NOMO-1 treated with DMSO at 0.1 percent for 48 hours (cell line): ENCODE measurements at regions not wholly inside any gene's neighbourhood (a gene's known extent, or its start where the extent isn't known, plus 50 kb on each side); places are given as distances from the start of the nearest gene placed in this dataset.
"Not testable (repeated sequence)": the region's sequence is repeated elsewhere in the genome, so short reads cannot be mapped to it uniquely, and the experiment has no call there.

ENCODE experiments used
- DNase-seq: peaks from one replicate; lab custom pipeline; 2025; ENCODE audit not compliant: unreplicated experiment; lab: John Stamatoyannopoulos, UW

DNA sequence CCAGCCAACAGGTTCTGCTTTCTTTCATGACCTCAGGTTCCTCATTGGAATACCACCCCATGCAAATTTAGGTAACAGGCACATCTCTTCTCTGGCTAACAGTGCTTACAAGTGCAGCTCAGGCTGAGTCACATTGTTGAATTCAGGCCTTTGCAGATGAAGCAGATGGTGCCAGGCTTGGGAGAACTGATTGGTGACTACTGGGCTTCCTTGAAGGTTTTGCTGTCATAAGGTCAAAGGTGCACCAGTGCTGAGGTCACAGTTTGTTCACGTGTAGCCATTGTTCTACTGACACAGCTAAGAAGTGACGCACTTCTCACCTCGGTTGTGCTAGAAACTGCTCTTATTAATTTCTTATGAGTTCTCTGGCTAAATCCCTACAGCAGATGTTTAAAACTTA lies 128.6 kb upstream of the BMPER start:
- DNase-seq: no peak

DNA sequence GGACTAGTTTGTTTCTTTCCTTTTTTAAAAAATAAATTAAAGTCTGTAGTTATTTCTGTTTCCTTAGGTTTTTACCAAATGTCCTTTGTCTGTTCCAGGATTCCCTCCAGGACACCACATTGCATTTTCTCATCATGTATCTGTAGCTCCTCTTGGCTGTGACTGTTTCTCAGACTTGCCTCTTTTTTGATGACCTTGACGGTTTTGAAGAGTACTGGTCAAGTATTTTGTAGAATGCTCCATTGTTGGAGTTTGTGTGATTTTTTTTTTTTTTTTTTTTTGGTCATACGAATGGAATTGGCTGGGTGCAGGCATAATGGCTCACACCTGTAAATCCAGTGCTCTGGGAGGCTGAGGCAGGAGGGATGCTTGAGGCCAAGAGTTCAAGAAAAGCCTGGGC lies 127.1 kb upstream of the BMPER start:
- DNase-seq: no peak

DNA sequence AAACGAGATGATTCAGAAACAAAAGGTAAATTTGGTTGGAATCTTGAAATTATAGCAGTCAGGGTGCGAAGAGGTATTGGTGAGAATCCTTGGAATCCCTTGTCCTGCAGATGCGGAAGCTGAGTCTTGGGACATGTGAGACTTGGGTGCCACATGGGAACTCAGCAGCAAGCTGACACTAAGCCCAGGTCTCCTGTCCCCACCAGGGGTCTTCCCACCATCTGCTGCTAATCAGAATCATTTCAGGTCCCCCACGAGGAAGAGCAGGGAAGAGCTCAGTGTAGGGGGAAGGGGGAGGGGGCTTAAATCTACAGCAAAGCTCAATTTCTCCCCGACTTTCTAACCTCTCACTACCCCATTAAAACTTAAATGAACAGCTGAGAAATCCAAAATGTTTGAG lies 126.1 kb upstream of the BMPER start:
- DNase-seq: no peak

DNA sequence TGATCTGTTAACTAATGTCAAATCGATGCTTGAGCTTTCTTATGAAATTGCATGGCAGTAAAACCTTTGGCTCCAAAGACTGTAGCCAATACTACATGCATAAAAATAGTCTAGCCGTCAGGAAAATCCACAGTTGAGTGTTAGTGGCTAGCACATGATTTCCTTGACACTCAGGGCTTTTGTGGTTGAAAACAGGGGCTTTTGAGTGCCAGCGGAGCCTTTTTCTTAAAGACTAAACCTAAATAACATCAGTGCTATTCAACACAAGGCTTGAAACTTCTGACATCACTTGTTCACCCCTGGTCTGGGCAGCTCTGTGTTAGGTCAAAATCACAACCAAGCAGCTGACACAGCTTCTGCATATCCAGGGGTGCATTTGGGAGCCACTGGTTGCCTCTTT lies 124.2 kb upstream of the BMPER start:
- DNase-seq: no peak

GRCh38 chr7:33781796-33782195 lies 123.5 kb upstream of the BMPER start:
- no peak for DNase-seq

DNA sequence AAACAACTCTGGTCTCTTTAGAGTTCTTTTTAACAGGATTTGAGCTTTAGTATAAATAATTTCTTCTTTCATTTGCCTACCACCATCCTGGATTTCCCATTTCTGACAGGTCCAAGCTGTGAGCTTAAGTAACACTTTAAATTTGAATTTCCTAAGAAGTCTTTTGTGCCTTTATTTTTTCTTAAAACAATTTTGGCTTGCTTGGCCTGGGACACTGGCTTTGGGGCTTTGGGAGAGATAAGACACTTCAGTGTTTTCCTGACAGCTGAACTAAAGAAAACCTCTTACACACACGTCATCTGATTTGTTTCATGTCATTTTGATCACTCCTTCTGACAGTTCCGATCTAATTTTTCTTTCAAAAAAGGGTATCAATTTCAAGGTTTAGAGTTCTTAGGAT lies 121.3 kb upstream of the BMPER start:
- no peak for DNase-seq

DNA sequence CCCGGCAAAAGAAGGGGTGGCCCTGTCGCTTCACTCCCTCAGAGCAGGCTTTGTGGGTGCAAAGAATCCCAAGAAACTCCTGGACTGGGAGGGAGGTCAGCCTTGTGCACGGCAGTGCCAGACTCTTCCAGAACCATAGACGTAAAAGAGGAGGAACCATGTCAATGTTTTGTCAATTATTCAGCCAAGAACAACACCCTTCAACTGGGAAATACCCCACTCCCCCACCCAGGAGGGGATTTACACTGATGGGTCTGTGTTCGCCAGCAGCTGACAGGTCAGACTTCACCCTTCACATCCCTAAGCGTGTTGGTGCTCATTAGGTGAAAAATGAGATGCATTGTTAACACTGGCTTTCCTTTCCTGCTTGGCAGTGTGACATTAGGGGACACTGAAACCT lies 116.8 kb upstream of the BMPER start:
- no peak for DNase-seq

DNA sequence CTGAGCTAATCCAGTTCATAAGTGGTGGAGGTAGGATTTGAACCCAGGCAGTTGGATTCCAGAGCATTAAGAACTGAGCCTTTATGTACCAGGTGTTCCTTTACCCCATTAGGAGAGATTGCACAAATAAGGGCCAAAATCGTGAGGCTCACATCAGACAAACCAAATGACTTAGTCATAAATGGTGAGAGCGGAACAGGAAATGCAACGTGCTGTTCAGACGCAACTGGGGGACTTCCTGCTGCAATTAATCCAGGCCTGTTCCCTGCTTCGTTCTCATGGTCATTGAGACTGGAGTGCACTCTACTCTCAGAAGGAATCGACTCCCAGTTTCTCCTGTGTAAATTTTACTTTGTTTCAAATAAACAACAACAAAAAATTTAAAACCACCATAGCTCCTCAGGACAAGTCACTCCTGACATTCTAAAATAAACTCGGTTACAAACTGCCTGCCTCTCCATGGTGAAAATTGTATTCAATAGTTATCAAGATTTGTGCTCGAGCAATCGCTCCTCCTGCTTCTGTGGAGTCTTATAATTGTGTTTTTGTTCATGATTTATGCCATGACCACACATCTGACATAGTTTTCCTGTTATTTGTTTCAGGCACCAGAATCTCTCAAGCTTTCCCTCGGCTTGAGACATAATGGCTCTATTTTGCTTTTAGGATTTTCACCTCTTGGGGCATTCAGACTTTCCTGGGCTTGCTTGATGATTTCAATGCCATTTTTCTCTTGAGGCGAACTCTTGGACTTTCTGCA lies 115.3 kb upstream of the BMPER start:
- peak; percentile 33 for DNase-seq

- DNase-seq: no peak
Measured at GRCh38 chr7:33790746-33791145, 114.6 kb upstream of the BMPER start.

GRCh38 chr7:33792041-33792440 lies 113.3 kb upstream of the BMPER start:
- no peak for DNase-seq

DNA sequence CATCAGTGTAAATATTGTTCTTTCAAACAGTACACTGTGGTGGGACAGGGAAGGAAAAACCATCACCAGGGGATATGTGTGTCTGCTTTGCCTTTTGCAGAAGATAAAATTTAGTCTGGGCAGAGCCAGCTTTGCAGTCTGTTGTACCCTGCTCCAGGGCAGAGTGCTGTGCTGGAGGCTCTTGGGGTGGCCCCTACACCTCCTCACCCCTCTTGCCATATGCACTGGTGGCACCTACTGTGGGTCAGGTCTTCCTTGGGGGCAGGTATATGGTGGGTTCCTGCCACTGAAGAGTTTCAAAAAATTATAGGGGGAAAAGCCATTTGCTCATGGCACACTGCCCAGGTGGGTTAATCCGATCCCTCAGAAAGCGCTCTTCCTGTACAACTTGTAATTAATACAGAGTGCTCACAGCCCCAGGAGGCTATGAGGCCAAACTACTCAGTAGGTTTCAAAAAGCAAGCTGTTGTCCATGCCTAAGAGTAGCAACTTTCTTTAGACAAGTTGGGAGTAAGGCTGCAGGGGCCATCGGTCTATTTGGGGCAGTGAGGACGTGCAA lies 112.7 kb upstream of the BMPER start:
- no peak for DNase-seq

GRCh38 chr7:33793616-33794015 lies 111.7 kb upstream of the BMPER start:
- DNase-seq: no peak

DNA sequence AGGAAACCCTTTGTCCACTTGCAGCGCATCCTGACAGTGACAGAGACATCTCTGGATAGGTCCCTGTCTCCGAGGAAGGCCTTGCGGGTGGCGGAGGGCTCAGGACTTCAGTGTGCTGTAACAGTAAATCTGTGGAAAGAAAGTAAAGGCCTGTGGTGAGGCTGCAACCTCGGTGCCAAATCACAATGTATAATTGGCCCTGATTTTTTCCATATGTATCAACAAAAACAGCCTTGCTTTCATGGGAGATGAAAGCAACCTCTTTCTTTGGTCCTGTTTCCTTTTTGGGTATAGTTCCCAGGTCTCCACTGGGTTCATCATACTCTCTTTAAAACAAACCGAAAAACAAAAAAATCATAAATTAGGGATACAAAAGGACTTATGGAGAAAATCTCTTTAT lies 110.9 kb upstream of the BMPER start:
- DNase-seq: no peak

DNA sequence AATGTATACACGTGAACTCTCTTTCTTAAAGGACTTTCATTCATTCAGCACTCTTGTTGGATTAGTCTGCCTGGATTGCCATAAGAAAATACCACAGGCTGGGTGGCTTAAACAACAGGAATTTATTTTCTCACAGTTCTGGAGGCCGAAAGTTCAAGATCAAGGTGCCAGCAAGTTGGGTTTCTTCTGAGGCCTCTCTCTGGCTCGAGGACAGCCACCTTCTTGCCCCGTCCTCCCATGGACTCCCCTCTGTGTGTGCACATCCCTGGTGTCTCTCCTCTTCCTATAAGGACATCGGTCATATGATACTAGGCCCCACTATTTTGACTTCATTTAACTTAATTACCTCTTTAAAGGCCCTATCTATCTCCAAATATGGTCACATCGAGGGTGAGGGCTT lies 110.4 kb upstream of the BMPER start:
- no peak for DNase-seq

DNA sequence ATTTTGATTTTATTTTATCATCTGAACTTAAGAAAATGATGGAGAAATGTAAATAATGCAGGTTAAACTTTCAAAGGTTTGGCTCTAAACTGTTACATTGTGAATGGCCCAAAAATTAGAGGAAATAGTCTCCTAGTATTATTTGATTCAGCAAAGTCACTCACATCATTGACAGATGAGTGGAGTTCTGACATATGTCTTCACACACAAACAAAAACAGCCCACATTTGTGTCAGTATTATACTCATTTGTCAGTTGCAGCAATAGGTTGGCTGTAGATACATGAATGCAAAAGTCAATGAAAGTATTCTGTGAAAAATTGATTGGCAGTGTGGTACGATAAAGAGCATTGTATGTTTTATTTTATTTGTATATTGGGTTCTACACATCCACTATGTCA lies 108.8 kb upstream of the BMPER start:
- DNase-seq: no peak

- not testable (repeated sequence) for DNase-seq
Measured at GRCh38 chr7:33797512-33797911, 107.8 kb upstream of the BMPER start.

DNA sequence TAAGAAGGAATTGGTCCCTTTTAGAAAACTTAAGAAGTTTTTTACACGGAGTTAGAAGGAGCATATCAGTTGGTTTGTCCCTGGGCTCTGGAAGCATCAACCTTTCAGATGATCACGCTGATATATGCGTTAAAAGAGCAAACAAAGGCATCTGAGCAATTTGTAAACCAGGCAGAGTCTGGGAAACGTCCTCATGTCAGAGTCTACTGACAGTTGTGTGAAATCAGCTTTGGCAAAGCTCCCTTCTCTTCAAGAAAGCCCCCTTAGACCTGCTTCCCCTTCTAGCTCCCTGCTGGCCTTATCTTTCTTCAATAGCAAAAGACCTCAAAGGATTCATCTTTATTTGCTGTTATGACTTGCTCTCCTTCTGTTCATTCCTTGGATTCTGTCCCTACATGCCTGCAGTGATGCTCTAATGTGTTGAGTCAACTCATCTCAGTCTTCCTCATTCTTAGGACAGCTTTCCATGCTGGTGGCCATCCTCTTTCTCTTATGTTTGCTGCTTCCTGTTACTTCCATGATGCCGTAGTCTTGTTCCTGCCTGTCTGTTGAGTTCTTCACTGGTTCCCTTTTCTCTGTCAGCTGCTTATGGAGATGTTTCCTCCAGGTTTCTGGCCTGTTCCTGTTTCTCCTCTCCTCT lies 106.5 kb upstream of the BMPER start:
- DNase-seq: no peak

DNA sequence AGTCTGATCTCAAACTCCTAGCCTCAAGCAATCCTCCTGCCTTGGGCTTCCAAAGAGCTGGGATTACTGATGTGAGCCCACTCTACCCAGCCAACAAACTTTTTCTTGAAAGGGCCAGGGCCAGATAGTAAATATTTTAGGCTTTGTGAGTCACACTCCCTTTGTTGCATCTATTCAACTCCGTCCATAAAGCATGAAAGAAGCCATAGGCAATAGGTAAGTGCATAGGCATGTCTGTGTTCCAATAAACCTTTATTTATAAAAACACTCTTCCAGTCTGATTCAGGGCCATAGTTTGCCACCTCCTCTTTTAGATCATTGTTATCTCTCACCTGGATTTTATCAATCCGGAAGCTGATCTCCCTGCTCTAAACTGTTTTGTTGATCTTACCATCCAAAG lies 105.6 kb upstream of the BMPER start:
- DNase-seq: no peak

GRCh38 chr7:33802600-33802999 lies 102.7 kb upstream of the BMPER start:
- DNase-seq: no peak

DNA sequence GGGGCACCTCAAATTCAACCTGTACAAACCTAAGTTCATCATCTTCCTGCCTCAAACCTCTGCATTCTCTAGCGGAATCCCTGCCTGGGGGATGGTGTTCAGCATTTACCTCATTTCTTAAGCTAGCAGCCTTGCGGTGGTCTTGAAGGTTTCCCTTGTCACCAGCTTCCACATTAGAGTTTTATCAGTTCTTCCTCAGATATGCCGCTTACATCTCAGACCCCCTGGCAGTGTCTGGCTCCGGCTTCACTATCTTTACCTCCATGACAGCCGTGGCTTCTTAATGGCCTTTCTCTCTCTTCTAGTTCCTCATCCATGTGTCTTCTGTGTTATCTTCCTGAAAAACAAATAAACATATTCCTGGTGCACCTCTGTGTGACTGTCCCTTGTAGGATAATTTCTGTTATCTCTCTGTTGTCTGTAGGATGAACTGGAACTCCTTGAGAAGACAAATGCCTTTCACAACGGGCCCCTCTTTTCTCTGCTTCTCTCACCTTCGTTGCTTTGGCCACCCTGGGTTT lies 101.1 kb upstream of the BMPER start:
- no peak for DNase-seq

DNA sequence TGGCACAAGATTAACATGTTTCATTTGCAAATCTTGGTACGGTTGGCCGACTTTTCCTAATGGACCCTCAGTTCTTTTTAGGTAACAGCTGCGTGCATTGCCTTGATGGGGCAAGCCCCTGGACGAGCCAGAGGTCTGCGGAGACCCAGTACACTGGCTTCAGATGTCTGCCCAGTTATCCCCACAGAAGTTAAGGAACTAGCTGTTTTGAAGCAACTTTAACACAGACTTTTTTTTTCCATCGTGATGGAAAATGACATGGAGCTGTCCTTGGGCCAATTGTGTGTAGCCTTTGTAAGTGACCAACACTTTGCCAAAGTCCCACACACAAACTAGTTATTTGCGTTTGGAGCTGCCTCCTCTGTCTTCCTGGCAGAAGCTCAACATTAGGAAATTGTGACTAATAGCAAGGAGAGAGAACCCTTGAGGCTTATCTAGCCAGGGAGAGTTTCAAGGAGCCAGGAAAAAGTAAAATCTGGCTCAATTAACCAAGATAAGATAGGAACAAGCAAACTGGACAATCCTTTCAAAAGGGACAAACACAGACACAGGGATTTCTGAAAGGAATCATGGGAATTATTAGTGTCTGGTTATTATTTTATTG lies 99.6 kb upstream of the BMPER start:
- DNase-seq: no peak
